ENCODE measurements at regions not wholly inside any gene's neighbourhood (a gene's known extent, or its start where the extent isn't known, plus 50 kb on each side); places are given as distances from the start of the nearest gene placed in this dataset.

- H3K4me3 ChIP-seq (ENCODE audit: low read depth, low read length) = no peak overlapping the region
- DNase-seq (ENCODE audit: low read depth, low spot score) = no peak
- TF ChIP-seq CTCF (IDR thresholded peaks at IDR 0.05; ENCODE audit: low read depth, low read length) = no peak
- in situ Hi-C loops (cut with HindIII; ENCODE audit: low sequenced_read_pairs) = no loop called here
Measured at GRCh38 chr20:48352628-48353027, 475.2 kb downstream of the PREX1 start.

DNA sequence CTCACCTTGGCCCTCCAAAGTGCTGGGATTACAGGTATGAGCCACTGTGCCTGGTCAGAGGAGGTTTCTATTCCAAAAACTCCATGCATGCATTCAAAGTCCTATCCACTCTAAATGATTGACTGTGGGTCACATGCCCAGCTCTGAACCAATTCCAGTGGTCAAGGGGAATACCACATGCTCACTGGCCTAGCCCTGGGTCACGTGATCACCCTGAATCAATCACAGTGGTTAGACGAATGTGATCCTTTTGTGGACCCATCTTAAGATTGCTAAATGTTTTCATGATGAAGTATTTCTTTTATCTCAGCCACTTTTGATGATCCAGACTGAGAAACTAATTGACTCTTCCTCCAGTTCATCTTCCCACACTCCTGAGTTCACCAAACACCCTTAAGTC is 475.8 kb downstream of the PREX1 start:
- TF ChIP-seq CTCF (IDR thresholded peaks at IDR 0.05; ENCODE audit: low read depth, low read length) = no peak
- in situ Hi-C loops (cut with HindIII; ENCODE audit: low sequenced_read_pairs) = no loop called here
- no peak for DNase-seq (ENCODE audit: low read depth, low spot score)
- no peak overlapping the region for H3K4me3 ChIP-seq (ENCODE audit: low read depth, low read length)

DNA sequence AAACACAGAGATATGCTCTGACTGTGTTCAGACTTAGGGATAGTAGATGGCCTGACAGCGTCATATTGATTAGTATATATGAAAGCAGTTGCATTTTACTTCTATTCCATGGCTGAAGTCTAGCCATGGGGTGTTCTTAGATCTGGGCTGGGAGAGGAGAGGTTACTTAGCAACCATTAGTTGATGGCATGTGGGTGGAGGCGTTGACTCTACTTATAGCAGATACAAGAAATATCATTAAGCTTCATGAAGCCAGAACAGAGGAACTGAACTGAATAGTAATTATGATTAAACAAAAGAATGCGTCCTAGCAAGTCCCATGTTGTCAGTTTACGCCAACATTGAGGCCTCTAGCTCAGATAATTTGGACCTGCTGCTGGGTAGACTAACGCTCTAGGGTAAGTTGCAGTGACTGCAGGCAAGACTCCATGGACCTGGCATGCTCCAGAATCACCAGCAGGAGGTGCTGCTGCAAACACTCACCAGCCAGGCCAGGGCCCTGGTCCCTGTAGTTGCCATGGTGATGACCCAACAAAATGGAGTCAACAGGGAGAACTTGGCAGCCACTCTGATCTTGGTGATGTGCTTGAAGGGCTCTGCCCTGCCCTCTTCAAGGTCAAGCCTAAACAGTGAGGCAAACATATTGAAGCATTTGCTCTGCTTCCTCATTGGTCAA is 477.3 kb downstream of the PREX1 start:
- H3K4me3 ChIP-seq (ENCODE audit: low read depth, low read length) = no peak overlapping the region
- in situ Hi-C loops (cut with HindIII; ENCODE audit: low sequenced_read_pairs) = no loop called here
- DNase-seq (ENCODE audit: low read depth, low spot score) = no peak
- TF ChIP-seq CTCF (IDR thresholded peaks at IDR 0.05; ENCODE audit: low read depth, low read length) = peak; percentile 10

GRCh38 chr20:48349656-48350055 is 478.1 kb downstream of the PREX1 start:
- H3K4me3 ChIP-seq (ENCODE audit: low read depth, low read length) = no peak overlapping the region
- in situ Hi-C loops (cut with HindIII; ENCODE audit: low sequenced_read_pairs) = no loop called here
- no peak for TF ChIP-seq CTCF (IDR thresholded peaks at IDR 0.05; ENCODE audit: low read depth, low read length)
- DNase-seq (ENCODE audit: low read depth, low spot score) = no peak

DNA sequence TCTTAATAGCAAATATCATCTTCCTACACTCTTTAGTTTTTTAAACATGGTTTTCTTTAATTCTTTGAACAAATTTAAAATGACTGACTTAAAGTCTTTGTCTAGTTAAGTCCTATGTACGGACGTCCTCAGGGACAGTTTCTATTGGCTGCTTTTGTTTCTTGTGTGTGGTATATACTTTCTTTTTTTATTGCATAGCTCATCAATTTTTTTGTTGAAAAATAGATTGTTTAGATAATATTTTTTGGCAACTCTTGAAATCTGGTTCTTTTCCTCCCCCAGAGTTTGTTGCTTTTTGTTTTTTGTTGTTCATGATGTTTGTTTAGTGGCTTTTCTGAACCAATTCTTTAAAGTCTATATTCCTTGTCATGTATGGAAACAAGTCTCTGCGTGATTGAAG is 479.8 kb downstream of the PREX1 start:
- in situ Hi-C loops (cut with HindIII; ENCODE audit: low sequenced_read_pairs) = no loop called here
- no peak overlapping the region for H3K4me3 ChIP-seq (ENCODE audit: low read depth, low read length)
- TF ChIP-seq CTCF (IDR thresholded peaks at IDR 0.05; ENCODE audit: low read depth, low read length) = no peak
- no peak for DNase-seq (ENCODE audit: low read depth, low spot score)

GRCh38 chr20:48342822-48343513 is 484.8 kb downstream of the PREX1 start:
- TF ChIP-seq CTCF (IDR thresholded peaks at IDR 0.05; ENCODE audit: low read depth, low read length) = no peak
- in situ Hi-C loops (cut with HindIII; ENCODE audit: low sequenced_read_pairs) = no loop called here
- H3K4me3 ChIP-seq (ENCODE audit: low read depth, low read length) = no peak overlapping the region
- DNase-seq (ENCODE audit: low read depth, low spot score) = no peak
